ENCODE measurements at regions not wholly inside any gene's neighbourhood (a gene's known extent, or its start where the extent isn't known, plus 50 kb on each side); places are given as distances from the start of the nearest gene placed in this dataset.

- no peak for TF ChIP-seq CTCF (IDR thresholded peaks at IDR 0.05; ENCODE audit: low read length)
- TF ChIP-seq EZH2phosphoT487 (IDR thresholded peaks at IDR 0.05; ENCODE audit: low read length), result no peak
- no peak for TF ChIP-seq EZH2 (optimal IDR thresholded peaks at IDR 0.05; ENCODE audit: low read depth, low read length)
These were observed 76.3 kb downstream of the TMEM167A start for GRCh38 chr5:83000922-83001321.

All from MM.1S (cell line).